ENCODE measurements at regions not wholly inside any gene's neighbourhood (a gene's known extent, or its start where the extent isn't known, plus 50 kb on each side); places are given as distances from the start of the nearest gene placed in this dataset.

DNA sequence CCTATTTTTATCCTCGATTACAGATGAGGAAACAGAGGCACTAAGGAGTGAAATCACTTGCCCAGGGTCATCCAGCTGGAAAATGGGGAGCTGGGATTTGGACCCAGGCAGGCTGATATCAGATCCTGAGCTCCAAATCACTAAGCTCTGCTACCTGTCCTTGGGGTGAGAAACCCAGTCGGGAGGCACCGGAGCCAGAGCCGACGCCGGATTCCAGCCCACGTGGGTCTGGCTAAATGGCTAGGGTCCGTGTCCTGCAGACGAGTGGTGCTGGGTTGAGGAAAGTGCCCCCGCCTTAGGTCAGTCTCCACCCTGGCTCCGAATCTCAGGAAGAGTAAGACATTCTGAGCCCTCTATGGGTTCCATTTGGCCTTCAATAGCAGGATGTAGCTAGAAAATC, 61.3 kb upstream of the GGTA1 start:
- TF ChIP-seq, protein P1, sequence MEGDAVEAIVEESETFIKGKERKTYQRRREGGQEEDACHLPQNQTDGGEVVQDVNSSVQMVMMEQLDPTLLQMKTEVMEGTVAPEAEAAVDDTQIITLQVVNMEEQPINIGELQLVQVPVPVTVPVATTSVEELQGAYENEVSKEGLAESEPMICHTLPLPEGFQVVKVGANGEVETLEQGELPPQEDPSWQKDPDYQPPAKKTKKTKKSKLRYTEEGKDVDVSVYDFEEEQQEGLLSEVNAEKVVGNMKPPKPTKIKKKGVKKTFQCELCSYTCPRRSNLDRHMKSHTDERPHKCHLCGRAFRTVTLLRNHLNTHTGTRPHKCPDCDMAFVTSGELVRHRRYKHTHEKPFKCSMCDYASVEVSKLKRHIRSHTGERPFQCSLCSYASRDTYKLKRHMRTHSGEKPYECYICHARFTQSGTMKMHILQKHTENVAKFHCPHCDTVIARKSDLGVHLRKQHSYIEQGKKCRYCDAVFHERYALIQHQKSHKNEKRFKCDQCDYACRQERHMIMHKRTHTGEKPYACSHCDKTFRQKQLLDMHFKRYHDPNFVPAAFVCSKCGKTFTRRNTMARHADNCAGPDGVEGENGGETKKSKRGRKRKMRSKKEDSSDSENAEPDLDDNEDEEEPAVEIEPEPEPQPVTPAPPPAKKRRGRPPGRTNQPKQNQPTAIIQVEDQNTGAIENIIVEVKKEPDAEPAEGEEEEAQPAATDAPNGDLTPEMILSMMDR (IDR thresholded peaks at IDR 0.05; ENCODE audit: low read depth, low read length, missing input control), result no peak
- no peak for TF ChIP-seq RXRA (IDR thresholded peaks at IDR 0.05)
- no peak for TF ChIP-seq RAD21 (IDR thresholded peaks at IDR 0.05)
- TF ChIP-seq, protein P2, sequence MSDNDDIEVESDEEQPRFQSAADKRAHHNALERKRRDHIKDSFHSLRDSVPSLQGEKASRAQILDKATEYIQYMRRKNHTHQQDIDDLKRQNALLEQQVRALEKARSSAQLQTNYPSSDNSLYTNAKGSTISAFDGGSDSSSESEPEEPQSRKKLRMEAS (IDR thresholded peaks at IDR 0.05), result no peak
- TF ChIP-seq NR2F2 (IDR thresholded peaks at IDR 0.05), result no peak
- TF ChIP-seq, protein P3, sequence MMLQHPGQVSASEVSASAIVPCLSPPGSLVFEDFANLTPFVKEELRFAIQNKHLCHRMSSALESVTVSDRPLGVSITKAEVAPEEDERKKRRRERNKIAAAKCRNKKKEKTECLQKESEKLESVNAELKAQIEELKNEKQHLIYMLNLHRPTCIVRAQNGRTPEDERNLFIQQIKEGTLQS (IDR thresholded peaks at IDR 0.05), result no peak
- no peak for TF ChIP-seq TAF1 (conservative IDR thresholded peaks at IDR 0.05)

All from liver (tissue), 3 donors.